Skin of body (tissue), 1 donor: ENCODE measurements at regions not wholly inside any gene's neighbourhood (a gene's known extent, or its start where the extent isn't known, plus 50 kb on each side); places are given as distances from the start of the nearest gene placed in this dataset.

Source experiments
- DNase-seq: peaks from one replicate; lab custom pipeline; 2025; lab: John Stamatoyannopoulos, UW

- no peak for DNase-seq
These were observed 141.7 kb downstream of the NDUFA10 start for GRCh38 chr2:239883326-239884050.

- no peak for DNase-seq
These were observed 142.4 kb downstream of the NDUFA10 start for GRCh38 chr2:239882781-239883180.

GRCh38 chr2:239882331-239882732 is 142.8 kb downstream of the NDUFA10 start:
- peak; percentile 37 for DNase-seq

- DNase-seq: peak; percentile 80
These were observed 143.4 kb downstream of the NDUFA10 start for GRCh38 chr2:239881561-239882320.

DNA sequence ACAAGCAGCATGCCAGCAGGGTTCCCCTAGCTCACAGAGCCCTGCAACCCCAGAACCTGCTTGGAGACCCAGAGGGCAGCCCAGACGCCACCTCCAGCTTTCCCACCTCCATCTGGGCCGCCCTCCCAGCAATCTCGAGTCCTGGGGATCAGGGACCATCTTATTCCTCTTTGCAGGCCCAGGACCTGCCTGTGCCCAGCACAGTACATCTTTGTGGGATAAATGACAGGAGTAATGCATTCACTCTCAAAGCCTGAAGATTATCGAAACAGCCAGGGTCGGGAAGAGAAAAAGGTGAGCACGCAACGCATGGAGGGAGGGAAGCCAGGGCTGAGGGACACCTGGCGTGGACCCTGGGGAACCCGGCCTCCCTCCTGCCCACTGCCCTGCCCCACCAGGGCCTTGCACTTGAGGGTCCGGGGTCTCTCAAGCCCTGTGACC is 144.1 kb downstream of the NDUFA10 start:
- no peak for DNase-seq

DNA sequence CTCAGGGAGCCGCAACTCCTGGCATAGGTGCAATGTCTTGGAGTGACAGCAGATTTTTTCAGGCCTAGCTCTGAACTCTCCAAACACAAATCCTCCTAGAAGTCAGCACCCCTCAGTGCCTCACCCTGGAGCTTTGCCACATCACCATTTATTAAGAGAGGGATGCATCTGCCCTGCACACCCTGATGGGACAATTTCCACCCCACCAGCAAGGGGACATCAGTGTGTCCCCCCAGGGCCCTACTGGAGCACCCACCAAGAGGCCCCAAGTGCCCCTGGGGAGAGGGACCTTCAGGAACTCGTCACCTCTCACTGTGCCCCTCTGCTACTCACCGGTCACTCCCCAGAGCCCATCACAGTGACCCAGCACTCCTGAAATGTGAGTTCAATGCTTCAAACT is 144.7 kb downstream of the NDUFA10 start:
- no peak for DNase-seq

DNA sequence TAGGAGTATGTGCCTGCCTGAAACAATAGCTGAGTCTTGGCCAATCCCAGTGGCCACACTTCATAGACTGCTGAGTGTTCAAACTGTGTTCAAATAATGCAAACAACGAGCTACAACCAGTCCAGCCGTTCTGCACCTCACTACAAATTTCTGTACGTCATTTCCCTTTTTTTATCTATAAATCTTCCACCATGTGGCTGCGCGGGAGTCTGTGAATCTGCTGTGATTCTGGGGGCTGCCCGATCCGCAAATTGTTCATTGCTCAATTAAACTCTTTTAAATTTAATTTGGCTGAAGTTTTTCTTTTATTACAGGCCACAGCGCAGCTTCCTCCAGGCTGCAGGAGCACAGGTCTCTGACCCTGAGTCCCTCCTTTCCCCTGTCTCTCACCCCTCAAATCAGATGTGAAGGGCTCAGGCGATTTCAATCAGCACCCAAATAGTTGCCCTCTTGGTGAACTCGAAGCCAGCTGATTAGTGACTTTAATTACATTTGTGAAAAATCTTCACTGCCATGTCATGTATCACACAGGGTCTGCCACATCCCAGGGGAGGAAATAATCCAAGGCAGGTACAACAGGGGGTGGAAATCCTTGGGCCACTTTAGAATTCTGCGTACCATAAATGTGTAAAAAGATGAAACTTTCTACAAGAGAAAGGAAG is 145.6 kb downstream of the NDUFA10 start:
- DNase-seq: no peak

DNA sequence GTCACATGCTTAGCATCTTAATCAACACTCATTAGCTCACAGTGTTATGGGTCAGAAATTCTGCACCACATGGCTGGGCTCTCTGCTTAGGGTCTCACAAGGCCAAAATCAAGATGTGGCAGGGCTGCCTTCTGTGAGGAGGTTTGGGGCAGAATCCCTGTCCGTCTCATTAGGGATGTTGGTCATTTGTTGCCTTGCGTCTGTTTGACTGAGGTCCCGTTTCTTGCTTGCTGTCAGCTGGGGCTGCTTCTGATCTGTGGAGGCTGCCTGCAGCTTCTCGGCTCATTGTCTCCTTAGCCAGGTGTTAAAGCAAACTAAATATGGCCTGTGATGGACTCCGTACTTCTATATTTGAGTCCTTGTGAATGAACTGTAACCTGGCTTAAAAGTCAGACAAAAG is 146.5 kb downstream of the NDUFA10 start:
- no peak for DNase-seq

DNA sequence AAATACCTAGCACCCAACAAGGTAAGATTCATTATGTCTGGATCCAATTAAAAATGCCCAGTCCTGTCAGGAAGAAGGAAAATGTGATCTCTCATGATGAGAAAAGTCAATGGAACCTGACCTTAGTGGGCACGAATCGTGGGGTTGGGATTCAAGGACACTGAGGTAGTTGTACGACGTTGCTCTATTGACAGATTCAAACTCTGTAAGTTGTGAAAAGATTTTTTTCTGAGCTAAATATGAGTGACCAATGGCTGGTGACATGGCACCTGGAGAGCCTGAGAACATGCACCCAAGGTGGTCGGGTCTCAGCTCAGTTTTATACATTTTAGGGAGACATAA is 148.2 kb downstream of the NDUFA10 start:
- no peak for DNase-seq

GRCh38 chr2:239876271-239876947 is 148.7 kb downstream of the NDUFA10 start:
- no peak for DNase-seq

DNA sequence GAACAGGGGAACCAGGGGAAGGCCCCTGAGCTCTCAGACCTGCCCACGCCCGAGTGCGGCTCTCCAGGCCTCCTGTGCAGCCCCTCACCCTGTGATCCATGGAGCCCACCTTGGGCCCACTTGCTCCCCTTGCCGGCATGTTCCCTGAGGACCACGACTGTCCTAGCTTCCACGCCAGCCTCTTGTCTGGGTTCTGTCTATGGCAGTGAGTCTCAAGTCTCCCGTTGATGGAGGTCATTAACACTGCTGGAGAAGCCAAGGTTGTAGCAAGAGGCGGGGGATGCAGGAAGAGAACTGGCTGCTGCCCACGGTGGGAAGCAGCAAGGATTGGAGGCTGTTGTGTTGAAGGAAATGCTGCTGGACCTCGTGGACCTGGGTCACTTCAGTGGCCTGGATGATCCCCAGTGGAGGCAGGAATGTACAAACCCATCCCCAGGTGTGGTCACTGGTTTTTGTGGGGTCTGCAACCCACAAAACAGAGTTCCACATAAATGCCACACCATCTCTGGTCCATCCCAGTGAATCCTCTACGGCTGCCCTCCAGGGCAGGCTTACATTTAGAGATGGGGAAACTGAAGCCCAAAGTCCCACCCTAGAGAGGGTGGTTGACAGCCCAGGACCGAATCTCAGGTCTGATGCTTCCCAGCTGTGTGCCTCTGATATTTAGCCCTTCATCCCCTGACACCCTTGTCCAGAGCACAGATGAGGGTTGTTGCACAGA is 150.3 kb downstream of the NDUFA10 start:
- DNase-seq: no peak

GRCh38 chr2:239873656-239874635 is 151.2 kb downstream of the NDUFA10 start:
- DNase-seq: no peak

DNA sequence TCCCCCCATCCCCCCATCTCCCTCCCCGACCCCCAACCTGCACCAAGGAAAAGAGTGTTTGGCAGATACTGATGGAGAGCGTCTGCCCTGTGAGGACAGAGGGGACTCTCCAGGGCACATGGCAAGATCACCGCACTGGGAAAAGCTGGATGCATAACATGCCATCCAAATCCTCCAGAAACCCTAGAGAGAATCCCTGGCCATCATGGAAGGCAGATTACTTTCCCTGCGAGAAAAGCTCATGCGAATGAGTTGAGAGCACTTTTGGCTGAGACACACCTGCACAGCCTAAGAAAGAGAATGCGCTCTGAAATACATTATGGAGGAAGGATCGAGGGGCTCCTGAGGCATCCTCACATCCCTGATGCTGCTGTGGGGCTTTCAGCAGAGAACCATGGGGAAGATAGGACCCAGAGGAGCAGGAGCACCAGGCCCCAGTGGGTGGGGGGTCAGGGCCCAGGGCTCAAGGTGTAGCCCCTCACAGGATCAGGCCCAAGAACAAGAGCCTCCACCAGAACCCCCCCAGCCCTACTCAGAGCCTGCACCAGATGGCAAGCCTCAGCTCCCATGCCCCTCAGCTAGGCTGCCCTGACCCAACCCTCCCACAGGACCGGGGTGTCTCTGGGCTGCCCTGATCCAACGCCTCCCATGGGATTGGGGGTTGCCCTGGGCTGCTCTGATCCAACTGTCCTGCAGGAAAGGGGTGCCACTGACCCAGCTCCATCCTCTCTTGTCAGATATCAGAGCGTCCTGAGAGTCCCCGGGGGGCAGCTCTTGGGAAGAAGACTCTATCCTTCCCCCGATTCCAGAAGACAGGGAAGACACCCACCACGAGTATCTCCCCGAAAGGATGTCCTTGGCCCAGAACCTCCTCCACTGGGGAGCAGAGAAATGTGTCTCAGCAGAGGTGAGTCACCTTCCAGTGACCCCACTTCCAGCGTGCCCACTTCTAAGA is 153.4 kb downstream of the NDUFA10 start:
- no peak for DNase-seq

GRCh38 chr2:239870863-239871262 is 154.3 kb downstream of the NDUFA10 start:
- no peak for DNase-seq

DNA sequence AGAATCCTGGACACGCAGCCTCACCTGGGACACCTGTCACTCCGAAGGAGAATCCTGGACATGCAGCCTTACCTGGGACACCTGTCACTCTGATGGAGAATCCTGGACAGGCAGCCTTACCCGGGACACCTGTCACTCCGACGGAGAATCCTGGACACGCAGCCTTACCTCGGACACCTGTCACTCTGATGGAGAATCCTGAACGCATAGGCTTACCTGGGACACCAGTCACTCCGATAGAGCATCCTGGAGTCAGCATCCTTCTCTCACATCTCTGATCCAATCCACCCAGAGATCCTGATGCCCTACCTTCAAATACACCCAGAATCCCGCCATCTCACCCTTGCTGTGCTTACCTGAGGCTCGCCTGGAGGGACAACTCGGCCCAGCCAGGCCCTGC is 154.9 kb downstream of the NDUFA10 start:
- no peak for DNase-seq

- DNase-seq: no peak
These were observed 155.6 kb downstream of the NDUFA10 start for GRCh38 chr2:239869272-239870155.

DNA sequence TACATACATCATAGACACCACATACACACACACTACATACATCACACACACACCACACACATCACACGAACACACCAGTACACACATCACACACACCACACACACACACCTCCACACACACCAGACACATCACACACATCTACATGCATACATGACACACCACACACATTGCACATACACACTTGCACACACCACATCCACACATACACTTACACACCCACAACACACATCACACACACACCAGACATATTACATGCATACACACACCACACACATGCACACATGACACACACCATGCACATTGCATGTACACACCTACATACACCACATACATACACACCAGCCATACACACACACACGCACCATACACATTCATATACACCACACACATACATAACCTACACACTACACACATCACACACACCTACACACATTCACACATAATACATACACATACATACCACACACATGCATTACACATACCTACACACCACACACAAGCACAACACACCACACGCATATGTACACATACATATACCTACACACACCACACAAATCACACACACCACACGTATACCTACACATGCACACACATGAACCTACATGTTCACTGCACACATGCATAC is 156.5 kb downstream of the NDUFA10 start:
- DNase-seq: no peak
